Dendritic cell treated with granulocyte-macrophage colony-stimulating factor and Interleukin-4, amounts not matched to agents 40 ng/mL and 50 ng/mL, for 4 days (primary cell): ENCODE measurements at regions not wholly inside any gene's neighbourhood (a gene's known extent, or its start where the extent isn't known, plus 50 kb on each side); places are given as distances from the start of the nearest gene placed in this dataset.
"Not testable (repeated sequence)": the region's sequence is repeated elsewhere in the genome, so short reads cannot be mapped to it uniquely, and the experiment has no call there.

ENCODE experiments used
- H3K27ac Mint-ChIP-seq: one replicate; pipeline ENCODE4 v1.8.0; 2022; ENCODE audit warnings: mild to moderate bottlenecking, mixed read lengths
- H3K27me3 Mint-ChIP-seq: one replicate; pipeline ENCODE4 v1.8.0; 2022; ENCODE audit warnings: mild to moderate bottlenecking, mixed read lengths
- H3K36me3 Mint-ChIP-seq: one replicate; pipeline ENCODE4 v1.8.0; 2022; ENCODE audit warnings: low read depth, mixed read lengths
- H3K4me1 Mint-ChIP-seq: one replicate; pipeline ENCODE4 v1.8.0; 2022; ENCODE audit warnings: low read depth, mixed read lengths
- H3K4me3 Mint-ChIP-seq: one replicate; pipeline ENCODE4 v1.8.0; 2022; ENCODE audit warnings: mild to moderate bottlenecking, moderate library complexity, mixed read lengths
- H3K9me3 Mint-ChIP-seq: one replicate; pipeline ENCODE4 v1.8.0; 2022; ENCODE audit warnings: mixed read lengths
- intact Hi-C: fragments of 100-400 bp; cut with micrococcal nuclease; formaldehyde crosslinking; loops from one replicate; pipeline ENCODE4 v1.15.0; 2022

- H3K4me3 Mint-ChIP-seq, intact Hi-C loops, H3K27ac Mint-ChIP-seq, H3K27me3 Mint-ChIP-seq, H3K4me1 Mint-ChIP-seq, H3K9me3 Mint-ChIP-seq, H3K36me3 Mint-ChIP-seq: not testable (repeated sequence)
Observed at GRCh38 chr7:12022011-12022410, 189.1 kb upstream of the TMEM106B start.

- Mint-ChIP-seq H3K27me3 (no peaks in the 10 kb centered on the region), H3K27ac (no peak overlapping the region), H3K4me3 (no peak overlapping the region), H3K9me3 (no peaks in the 10 kb centered on the region), H3K4me1 (no peaks in the 10 kb centered on the region), H3K36me3 (no peaks in the 10 kb centered on the region)
- intact Hi-C loops, result no loop called here
Observed at GRCh38 chr7:12025246-12025645, 185.8 kb upstream of the TMEM106B start.

GRCh38 chr7:12028508-12028907 is 182.6 kb upstream of the TMEM106B start:
- Mint-ChIP-seq H3K27ac (no peak overlapping the region), H3K36me3 (no peaks in the 10 kb centered on the region), H3K27me3 (no peaks in the 10 kb centered on the region), H3K9me3 (no peaks in the 10 kb centered on the region), H3K4me3 (no peak overlapping the region), H3K4me1 (no peaks in the 10 kb centered on the region)
- intact Hi-C loops, result no loop called here

- Mint-ChIP-seq H3K36me3 (no peaks in the 10 kb centered on the region), H3K27me3 (no peaks in the 10 kb centered on the region), H3K9me3 (no peaks in the 10 kb centered on the region), H3K27ac (no peak overlapping the region), H3K4me1 (no peaks in the 10 kb centered on the region), H3K4me3 (no peak overlapping the region)
- intact Hi-C loops, result no loop called here
Observed at GRCh38 chr7:12030116-12030515, 181.0 kb upstream of the TMEM106B start.

- Mint-ChIP-seq H3K9me3 (no peaks in the 10 kb centered on the region), H3K4me3 (no peak overlapping the region)
Observed at GRCh38 chr7:12031186-12031585, 179.9 kb upstream of the TMEM106B start.

GRCh38 chr7:12031638-12032037 is 179.5 kb upstream of the TMEM106B start:
- Mint-ChIP-seq H3K4me3 (no peak overlapping the region), H3K9me3 (no peaks in the 10 kb centered on the region)

More at GRCh38 chr7:12031186-12031585, 179.9 kb upstream of the TMEM106B start:
- Mint-ChIP-seq H3K27ac (no peak overlapping the region), H3K27me3 (no peaks in the 10 kb centered on the region), H3K36me3 (no peaks in the 10 kb centered on the region), H3K4me1 (no peaks in the 10 kb centered on the region)
- intact Hi-C loops, result no loop called here

GRCh38 chr7:12032146-12032545 is 178.9 kb upstream of the TMEM106B start:
- Mint-ChIP-seq H3K36me3 (no peaks in the 10 kb centered on the region), H3K4me1 (no peaks in the 10 kb centered on the region), H3K27ac (no peak overlapping the region), H3K4me3 (no peak overlapping the region), H3K9me3 (no peaks in the 10 kb centered on the region), H3K27me3 (no peaks in the 10 kb centered on the region)
- intact Hi-C loops, result no loop called here

More at GRCh38 chr7:12031638-12032037, 179.5 kb upstream of the TMEM106B start:
- H3K27ac Mint-ChIP-seq, result no peak overlapping the region
- no peaks in the 10 kb centered on the region for H3K36me3 Mint-ChIP-seq
- intact Hi-C loops, result no loop called here
- no peaks in the 10 kb centered on the region for H3K27me3 Mint-ChIP-seq
- H3K4me1 Mint-ChIP-seq, result no peaks in the 10 kb centered on the region

- H3K27ac Mint-ChIP-seq, intact Hi-C loops, H3K9me3 Mint-ChIP-seq, H3K4me3 Mint-ChIP-seq, H3K27me3 Mint-ChIP-seq, H3K4me1 Mint-ChIP-seq, H3K36me3 Mint-ChIP-seq: not testable (repeated sequence)
Observed at GRCh38 chr7:12043457-12043856, 167.6 kb upstream of the TMEM106B start.

- Mint-ChIP-seq H3K4me3 (no peak overlapping the region), H3K27me3 (no peaks in the 10 kb centered on the region), H3K36me3 (no peaks in the 10 kb centered on the region), H3K9me3 (peaks cover 31% of the 10 kb centered on the region), H3K27ac (no peak overlapping the region), H3K4me1 (no peaks in the 10 kb centered on the region)
- intact Hi-C loops, result no loop called here
Observed at GRCh38 chr7:12052211-12052610, 158.9 kb upstream of the TMEM106B start.

GRCh38 chr7:12053561-12053960 is 157.5 kb upstream of the TMEM106B start:
- Mint-ChIP-seq H3K9me3 (peaks cover 44% of the 10 kb centered on the region), H3K27ac (no peak overlapping the region), H3K4me1 (no peaks in the 10 kb centered on the region), H3K36me3 (no peaks in the 10 kb centered on the region), H3K4me3 (no peak overlapping the region), H3K27me3 (no peaks in the 10 kb centered on the region)
- intact Hi-C loops, result no loop called here

- intact Hi-C loops, result no loop called here
- H3K27me3 Mint-ChIP-seq, result no peaks in the 10 kb centered on the region
Observed at GRCh38 chr7:12054830-12055229, 156.3 kb upstream of the TMEM106B start.

GRCh38 chr7:12056381-12056780 is 154.7 kb upstream of the TMEM106B start:
- Mint-ChIP-seq H3K27ac (no peak overlapping the region), H3K4me1 (no peaks in the 10 kb centered on the region), H3K4me3 (no peak overlapping the region), H3K27me3 (no peaks in the 10 kb centered on the region), H3K36me3 (no peaks in the 10 kb centered on the region), H3K9me3 (peaks cover 41% of the 10 kb centered on the region)
- intact Hi-C loops, result no loop called here

More at GRCh38 chr7:12054830-12055229, 156.3 kb upstream of the TMEM106B start:
- Mint-ChIP-seq H3K9me3 (peaks cover 44% of the 10 kb centered on the region), H3K36me3 (no peaks in the 10 kb centered on the region), H3K4me1 (no peaks in the 10 kb centered on the region), H3K4me3 (no peak overlapping the region), H3K27ac (no peak overlapping the region)

GRCh38 chr7:12056977-12057376 is 154.1 kb upstream of the TMEM106B start:
- no peaks in the 10 kb centered on the region for H3K4me1 Mint-ChIP-seq
- no peaks in the 10 kb centered on the region for H3K36me3 Mint-ChIP-seq
- H3K9me3 Mint-ChIP-seq, result peaks cover 37% of the 10 kb centered on the region
- no peaks in the 10 kb centered on the region for H3K27me3 Mint-ChIP-seq
- intact Hi-C loops, result no loop called here
- no peak overlapping the region for H3K4me3 Mint-ChIP-seq
- no peak overlapping the region for H3K27ac Mint-ChIP-seq

GRCh38 chr7:12062062-12062461 is 149.0 kb upstream of the TMEM106B start:
- H3K4me1 Mint-ChIP-seq, result peaks cover 15% of the 10 kb centered on the region
- H3K36me3 Mint-ChIP-seq, result no peaks in the 10 kb centered on the region
- no peak overlapping the region for H3K4me3 Mint-ChIP-seq
- H3K27me3 Mint-ChIP-seq, result no peaks in the 10 kb centered on the region
- intact Hi-C loops, result no loop called here
- peaks cover 15% of the 10 kb centered on the region for H3K9me3 Mint-ChIP-seq
- no peak overlapping the region for H3K27ac Mint-ChIP-seq

- Mint-ChIP-seq H3K27ac (no peak overlapping the region), H3K36me3 (no peaks in the 10 kb centered on the region), H3K4me3 (no peak overlapping the region), H3K4me1 (peaks cover 20% of the 10 kb centered on the region), H3K27me3 (no peaks in the 10 kb centered on the region), H3K9me3 (no peaks in the 10 kb centered on the region)
- intact Hi-C loops, result loop anchor here (5.0 kb wide), 2 partner anchors 428 to 637 kb away; no protein-coding TSS in a partner anchor
Observed at GRCh38 chr7:12064586-12065127, 146.4 kb upstream of the TMEM106B start.
